NCI-H82 (cell line): ENCODE measurements at regions not wholly inside any gene's neighbourhood (a gene's known extent, or its start where the extent isn't known, plus 50 kb on each side); places are given as distances from the start of the nearest gene placed in this dataset.
A peak's percentile ranks its signal among the peaks of the same experiment; 100 is the strongest.
"Not testable (repeated sequence)": the region's sequence is repeated elsewhere in the genome, so short reads cannot be mapped to it uniquely, and the experiment has no call there.

Source experiments
- DNase-seq: peaks from one replicate; lab custom pipeline; 2025; lab: John Stamatoyannopoulos, UW

- no peak for DNase-seq
Observed at GRCh38 chr3:127417709-127418559, 130.1 kb upstream of the PRR20G start.

DNA sequence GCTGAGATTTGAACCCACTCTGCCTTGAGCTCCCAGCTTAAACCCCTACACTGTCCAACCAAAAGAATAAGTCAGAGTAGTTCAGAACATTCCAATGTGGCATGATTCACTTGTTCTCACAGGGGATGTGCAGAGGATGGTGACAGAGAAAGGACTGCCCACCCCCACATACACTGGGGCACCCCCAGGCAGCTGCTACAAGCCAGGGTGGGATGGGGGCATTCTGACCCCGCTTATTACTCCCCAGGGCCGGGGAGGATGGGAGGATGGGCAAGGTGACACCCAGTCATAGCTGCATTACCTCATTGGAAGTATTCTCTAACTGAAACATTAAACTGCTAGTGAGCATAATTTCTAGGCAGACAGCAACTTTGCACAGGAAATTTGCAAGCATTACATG lies 126.0 kb upstream of the PRR20G start:
- DNase-seq: no peak

GRCh38 chr3:127413318-127413673 lies 125.5 kb upstream of the PRR20G start:
- no peak for DNase-seq

DNA sequence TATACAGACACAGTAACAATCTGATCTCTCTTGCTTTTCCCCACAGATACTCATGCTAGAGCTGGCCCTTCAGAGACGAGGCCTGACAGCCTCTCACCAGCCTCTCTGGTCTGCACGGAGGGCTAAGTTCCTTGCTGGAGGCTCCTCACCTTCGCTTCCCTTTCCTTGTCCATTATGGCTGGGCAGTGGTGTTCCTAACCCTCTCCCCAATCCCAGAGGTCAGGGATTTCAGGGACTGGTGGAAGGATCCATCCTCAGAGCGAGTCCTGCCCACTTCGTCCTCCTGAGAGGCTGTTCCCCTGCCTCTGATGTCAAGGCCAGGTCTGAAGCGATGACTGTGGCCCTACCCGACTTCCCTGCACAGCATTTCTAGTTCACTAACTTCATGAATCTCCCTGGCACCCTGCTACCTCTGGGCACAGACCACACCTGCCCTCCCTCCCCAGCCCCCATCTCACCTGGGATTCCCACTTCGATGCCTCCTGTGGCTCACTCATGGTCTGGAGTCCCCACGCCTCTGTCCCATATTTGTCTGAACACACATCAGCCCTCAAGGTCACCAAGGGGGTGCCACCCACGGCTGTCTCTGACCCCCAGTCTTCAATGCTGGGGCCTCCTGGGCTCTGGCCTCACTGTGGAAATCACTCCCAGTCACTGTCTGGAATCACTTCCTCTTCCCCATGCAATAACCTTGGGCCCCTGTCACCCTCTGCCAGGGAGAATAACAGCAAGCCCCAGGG lies 124.9 kb upstream of the PRR20G start:
- no peak for DNase-seq

- DNase-seq: not testable (repeated sequence)
Observed at GRCh38 chr3:127411875-127412274, 124.0 kb upstream of the PRR20G start.

- DNase-seq: peak; percentile 90
Observed at GRCh38 chr3:127411083-127411727, 123.4 kb upstream of the PRR20G start.

- no peak for DNase-seq
Observed at GRCh38 chr3:127410678-127411077, 122.8 kb upstream of the PRR20G start.

- no peak for DNase-seq
Observed at GRCh38 chr3:127410137-127410488, 122.3 kb upstream of the PRR20G start.

DNA sequence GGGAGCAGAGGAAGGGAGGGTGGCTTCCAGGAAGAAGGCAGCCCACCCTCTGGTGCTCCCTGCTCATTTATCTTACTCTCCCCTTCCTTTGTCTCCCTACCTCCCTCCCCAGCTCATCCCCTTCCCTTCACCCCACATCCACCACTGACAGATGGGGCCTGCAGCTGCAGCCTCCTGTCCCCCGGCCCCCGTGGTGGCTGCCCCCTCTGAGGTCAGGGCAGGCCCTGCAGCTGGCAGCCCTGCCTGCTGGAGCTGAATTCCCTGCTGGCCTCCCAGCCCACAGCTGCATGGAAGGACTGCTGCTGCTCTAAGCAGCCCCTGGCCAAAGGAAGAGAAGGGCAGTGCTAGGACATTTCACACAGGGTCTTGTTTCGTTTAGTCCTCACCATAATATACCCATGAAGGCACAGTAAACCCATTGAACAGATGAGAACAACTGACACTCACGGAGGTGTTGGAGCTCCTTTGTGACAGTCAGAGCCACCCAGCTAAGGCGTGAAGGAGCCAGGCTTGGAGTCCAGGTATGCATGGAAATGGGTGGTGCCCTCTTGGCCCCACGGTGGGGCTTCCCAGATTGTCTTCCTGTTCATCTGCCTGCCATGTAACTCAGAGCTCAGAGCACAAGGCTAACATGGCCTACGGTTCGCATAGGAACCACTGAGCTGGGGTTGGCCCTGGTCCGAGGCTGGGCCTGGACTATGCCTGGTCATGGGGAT lies 121.7 kb upstream of the PRR20G start:
- peak; percentile 62 for DNase-seq

GRCh38 chr3:127408684-127409420 lies 121.0 kb upstream of the PRR20G start:
- peak; percentile 44 for DNase-seq

- no peak for DNase-seq
Observed at GRCh38 chr3:127408022-127408683, 120.3 kb upstream of the PRR20G start.

GRCh38 chr3:127407026-127407939 lies 119.4 kb upstream of the PRR20G start:
- DNase-seq: no peak

GRCh38 chr3:127406309-127407025 lies 118.6 kb upstream of the PRR20G start:
- DNase-seq: peak; percentile 47

GRCh38 chr3:127405791-127406190 lies 117.9 kb upstream of the PRR20G start:
- no peak for DNase-seq

DNA sequence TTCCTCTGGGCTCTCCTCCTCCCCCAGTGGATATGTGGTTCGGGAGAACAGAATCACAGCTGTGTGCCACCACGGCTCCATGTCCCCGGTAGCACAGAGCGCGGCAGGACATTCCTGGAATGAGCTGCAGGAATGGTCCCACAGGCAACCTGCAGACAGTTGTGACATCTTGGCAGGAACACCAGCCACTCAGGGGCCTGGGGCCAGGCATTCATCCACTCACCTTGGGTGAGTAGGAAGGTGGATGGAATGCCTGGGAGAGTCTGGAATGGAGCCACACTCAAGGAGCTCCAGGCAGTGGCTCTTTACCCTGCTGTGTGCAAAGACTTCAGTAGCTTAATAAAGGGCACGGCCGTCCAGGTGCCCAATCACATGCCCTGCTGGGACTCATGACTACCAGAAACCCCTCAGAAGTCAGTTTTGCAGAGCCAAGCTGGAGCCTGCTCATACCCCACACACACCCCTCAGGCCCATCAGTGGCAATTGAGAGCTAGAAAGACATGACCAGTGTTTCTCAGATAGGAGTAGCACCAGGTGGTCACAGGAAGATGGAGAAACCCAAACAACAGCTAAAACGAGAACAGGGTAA lies 117.3 kb upstream of the PRR20G start:
- no peak for DNase-seq

DNA sequence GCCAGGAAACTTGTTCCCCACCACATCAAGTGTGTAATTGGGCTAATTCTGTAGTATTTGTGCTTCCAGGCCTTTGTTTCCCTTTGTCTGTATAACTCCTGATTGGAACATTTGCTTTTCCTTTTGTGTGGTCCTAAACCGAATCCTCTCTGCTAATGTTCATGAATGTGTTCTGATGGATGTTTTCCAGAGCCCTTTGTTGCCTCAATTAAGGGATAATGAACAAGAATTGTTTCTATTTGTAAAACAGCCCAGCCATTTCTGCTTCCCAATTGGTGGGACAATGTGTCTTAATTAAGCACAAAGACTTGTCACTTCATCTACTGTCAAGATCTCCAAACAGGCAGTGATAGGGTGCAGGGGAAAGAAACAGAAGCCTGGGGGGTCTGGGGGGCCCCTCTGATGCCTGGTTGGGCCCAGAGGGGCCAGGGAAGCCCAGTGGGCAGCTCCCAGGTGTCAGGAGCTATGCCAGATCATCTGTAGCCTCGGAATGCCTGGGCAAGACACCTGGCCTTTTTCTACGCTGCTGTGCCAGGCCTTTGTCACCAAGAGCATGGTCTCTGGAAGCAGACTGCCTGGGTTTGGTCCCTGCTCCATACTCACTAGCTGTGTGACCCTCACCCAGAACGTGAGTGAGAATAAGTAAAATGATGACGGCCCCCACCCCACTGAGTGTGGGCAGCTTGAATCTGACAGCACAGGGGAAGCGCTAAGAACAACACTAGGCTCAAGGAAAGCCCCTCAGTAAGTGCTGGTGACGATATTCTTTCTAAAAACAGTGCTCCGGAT lies 116.6 kb upstream of the PRR20G start:
- no peak for DNase-seq

- DNase-seq: no peak
Observed at GRCh38 chr3:127403795-127404194, 115.9 kb upstream of the PRR20G start.

DNA sequence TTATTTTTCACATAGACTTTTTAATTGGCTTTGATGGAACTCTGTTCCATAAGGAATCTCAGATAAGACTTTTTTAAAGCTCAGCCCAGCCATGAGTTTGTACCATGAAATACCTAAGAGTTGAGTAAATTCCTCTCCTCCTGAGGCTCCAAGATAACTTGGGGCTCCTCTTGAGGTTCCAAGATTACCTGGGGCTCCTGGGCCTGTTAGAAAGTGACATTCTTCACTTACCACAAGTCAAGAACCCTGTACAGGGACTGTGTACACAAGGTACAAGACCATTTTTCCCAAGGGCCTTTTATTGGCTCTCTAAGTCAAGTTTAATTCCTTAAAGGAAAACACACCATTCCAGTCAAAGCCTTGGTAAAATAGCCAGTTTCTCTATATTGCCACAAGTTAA lies 111.3 kb upstream of the PRR20G start:
- DNase-seq: no peak
